Sigmoid colon (tissue), 6 donors: ENCODE measurements at regions not wholly inside any gene's neighbourhood (a gene's known extent, or its start where the extent isn't known, plus 50 kb on each side); places are given as distances from the start of the nearest gene placed in this dataset.

Source experiments
- DNase-seq: peaks from one replicate; pipeline ENCODE4 v3.0.0-alpha.2; 2019
- H3K27ac ChIP-seq, 4 donors: fragments of 200-600 bp; sonication (generic); one replicate each; pipeline ENCODE4 v1.5.1; 2016 to 2019; ENCODE audit warnings: mild to moderate bottlenecking in 1 of 4
- H3K27me3 ChIP-seq, 3 donors: fragments of 200-600 bp; sonication (generic); one replicate each; pipeline ENCODE4 v1.5.1; 2019; ENCODE audit warnings: mild to moderate bottlenecking in 1 of 3
- H3K36me3 ChIP-seq, 4 donors: fragments of 200-600 bp; sonication (generic); one replicate each; pipeline ENCODE4 v1.5.1; 2016 to 2019
- H3K4me1 ChIP-seq, 4 donors: fragments of 200-600 bp; sonication (generic); one replicate each; pipeline ENCODE4 v1.5.1; 2017 to 2019
- H3K4me3 ChIP-seq, 4 donors: fragments of 200-600 bp; sonication (generic); one replicate each; pipeline ENCODE4 v1.5.1; 2017 to 2019; ENCODE audit warnings: mild to moderate bottlenecking in 2 of 4, moderate library complexity in 1 of 4
- H3K9me3 ChIP-seq, 4 donors: fragments of 200-600 bp in 3 of 4; sonication (generic) in 3 of 4; one replicate each; pipeline versions ENCODE4 v1.5.1 to v1.6.1; 2013 to 2019
- CTCF ChIP-seq, 4 experiments: fragments of 450-650 bp in 3 of 4; fragments of 200-600 bp in 1 of 4; IDR thresholded peaks; one replicate each; pipeline ENCODE4 v1.5.1; 2016 to 2019; ENCODE audit warnings: antibody characterized with exemption in 4 of 4, mild to moderate bottlenecking in 3 of 4, moderate library complexity in 2 of 4
- EP300 ChIP-seq, 4 donors: sonication (generic); formaldehyde crosslinking; IDR thresholded peaks; one replicate each; pipeline ENCODE4 v1.6.1; 2017; ENCODE audit warnings: antibody characterized with exemption in 4 of 4
- POLR2A ChIP-seq, 2 donors: fragments of 450-650 bp; IDR thresholded peaks; one replicate each; pipeline ENCODE4 v1.6.1; 2016; ENCODE audit warnings: antibody characterized with exemption in 2 of 2, mild to moderate bottlenecking in 2 of 2, moderate library complexity in 2 of 2
- POLR2AphosphoS5 ChIP-seq, 4 donors: sonication (generic); formaldehyde crosslinking; IDR thresholded peaks; one replicate each; pipeline ENCODE4 v1.6.1; 2017; ENCODE audit warnings: antibody characterized with exemption in 4 of 4
- WGBS, 2 donors: extraction: QIAGEN DNeasy Blood & Tissue Kit; methylation state at CpG; one replicate each; pipeline ENCODE4 v1.1.7; 2013; 5-methylcytosine and 5-hydroxymethylcytosine counted together
- intact Hi-C: fragments of 100-400 bp; cut with DNase I; formaldehyde crosslinking; loops from one replicate; pipeline ENCODE4 v1.15.1; 2023
- donor health status: healthy with polysubstance abuse.
- donor health status: healthy.

GRCh38 chr12:13924286-13924685 lies 57.1 kb downstream of the GRIN2B start:
- Histone ChIP-seq H3K4me3 (no peak overlapping the region), H3K27me3 (no peaks in the 10 kb centered on the region), H3K4me1 (peaks cover 0 to 4% (median 2%) of the 10 kb centered on the region in 4 donors), H3K9me3 (no peaks in the 10 kb centered on the region), H3K36me3 (no peaks in the 10 kb centered on the region), H3K27ac (no peak overlapping the region)
- intact Hi-C loops: no loop called here
- 65 to 92% methylated on average over 2 of the region's 2 CpGs for WGBS, 2 donors
- no peak for DNase-seq
- TF ChIP-seq POLR2AphosphoS5 (IDR thresholded peaks at IDR 0.05): no peak
- no peak for TF ChIP-seq EP300 (IDR thresholded peaks at IDR 0.05)
- no peak for TF ChIP-seq CTCF (IDR thresholded peaks at IDR 0.05)
- no peak for TF ChIP-seq POLR2A (IDR thresholded peaks at IDR 0.05)

- WGBS, 2 donors: 41 to 42% methylated on average over 2 of the region's 2 CpGs
- H3K9me3 ChIP-seq: no peaks in the 10 kb centered on the region
- H3K27me3 ChIP-seq: no peaks in the 10 kb centered on the region
- no peaks in the 10 kb centered on the region for H3K36me3 ChIP-seq
- no peak overlapping the region for H3K27ac ChIP-seq
- TF ChIP-seq CTCF (IDR thresholded peaks at IDR 0.05) (no peak), POLR2A (IDR thresholded peaks at IDR 0.05) (no peak), POLR2AphosphoS5 (IDR thresholded peaks at IDR 0.05) (no peak), EP300 (IDR thresholded peaks at IDR 0.05) (no peak)
- DNase-seq: no peak
- peaks cover 0 to 7% (median 2%) of the 10 kb centered on the region in 4 donors for H3K4me1 ChIP-seq
- no peak overlapping the region for H3K4me3 ChIP-seq
- intact Hi-C loops: no loop called here
These were observed 62.5 kb downstream of the GRIN2B start for GRCh38 chr12:13918897-13919296.

DNA sequence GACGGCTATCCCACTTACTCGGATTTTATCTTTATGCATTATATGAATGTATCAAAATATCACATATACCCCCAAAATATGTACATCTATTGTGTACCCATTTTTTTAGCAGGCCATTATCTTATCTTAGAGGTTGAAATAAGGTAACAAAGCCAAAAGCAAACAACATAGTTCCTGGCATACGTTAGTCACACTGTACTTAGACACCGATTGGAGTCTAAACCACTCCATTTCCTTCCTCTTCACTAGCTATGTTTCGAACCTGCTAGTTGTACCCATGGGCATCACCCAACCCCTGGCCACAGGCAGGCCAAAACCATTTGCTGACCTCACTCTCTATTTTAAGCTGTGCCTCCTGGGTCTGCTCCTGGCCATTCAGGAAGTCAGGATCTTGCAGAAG lies 66.3 kb downstream of the GRIN2B start:
- Histone ChIP-seq H3K9me3 (no peaks in the 10 kb centered on the region), H3K27ac (no peak overlapping the region), H3K4me1 (peaks cover 0 to 7% (median 2%) of the 10 kb centered on the region in 4 donors), H3K27me3 (no peaks in the 10 kb centered on the region), H3K4me3 (no peak overlapping the region), H3K36me3 (no peaks in the 10 kb centered on the region)
- no peak for DNase-seq
- TF ChIP-seq POLR2AphosphoS5 (IDR thresholded peaks at IDR 0.05): no peak
- no peak for TF ChIP-seq CTCF (IDR thresholded peaks at IDR 0.05)
- TF ChIP-seq EP300 (IDR thresholded peaks at IDR 0.05): no peak
- no peak for TF ChIP-seq POLR2A (IDR thresholded peaks at IDR 0.05)
- WGBS, 2 donors: 46 to 52% methylated on average over 5 of the region's 5 CpGs
- intact Hi-C loops: no loop called here

DNA sequence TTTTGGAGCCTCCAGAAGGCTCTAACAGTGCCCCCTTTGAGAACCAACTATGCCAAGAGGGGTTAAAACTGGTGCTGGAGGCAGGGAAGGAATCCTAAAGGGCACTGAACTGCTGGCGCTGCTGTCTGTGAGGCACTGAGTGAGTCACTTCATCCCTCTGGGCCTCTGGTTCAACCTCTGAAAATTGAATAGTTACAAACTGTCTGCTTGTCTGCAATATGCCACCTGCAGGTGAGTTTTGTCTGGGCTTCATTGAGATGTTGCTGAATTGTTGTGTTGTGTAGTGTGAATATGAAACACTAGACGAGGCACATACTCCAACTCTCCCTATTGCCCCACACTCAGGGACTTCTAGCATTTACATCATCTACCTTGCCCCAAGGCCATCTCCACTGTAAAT lies 68.0 kb downstream of the GRIN2B start:
- intact Hi-C loops: no loop called here
- Histone ChIP-seq H3K9me3 (no peaks in the 10 kb centered on the region), H3K36me3 (no peaks in the 10 kb centered on the region), H3K4me1 (no peaks in the 10 kb centered on the region), H3K27me3 (no peaks in the 10 kb centered on the region), H3K27ac (no peak overlapping the region), H3K4me3 (no peak overlapping the region)
- TF ChIP-seq CTCF (IDR thresholded peaks at IDR 0.05): no peak
- TF ChIP-seq POLR2A (IDR thresholded peaks at IDR 0.05): no peak
- no peak for TF ChIP-seq POLR2AphosphoS5 (IDR thresholded peaks at IDR 0.05)
- no peak for TF ChIP-seq EP300 (IDR thresholded peaks at IDR 0.05)
- DNase-seq: no peak
- 83% methylated on average over 2 of the region's 2 CpGs for WGBS, 2 donors
